ENCODE measurements at regions not wholly inside any gene's neighbourhood (a gene's known extent, or its start where the extent isn't known, plus 50 kb on each side); places are given as distances from the start of the nearest gene placed in this dataset.

DNA sequence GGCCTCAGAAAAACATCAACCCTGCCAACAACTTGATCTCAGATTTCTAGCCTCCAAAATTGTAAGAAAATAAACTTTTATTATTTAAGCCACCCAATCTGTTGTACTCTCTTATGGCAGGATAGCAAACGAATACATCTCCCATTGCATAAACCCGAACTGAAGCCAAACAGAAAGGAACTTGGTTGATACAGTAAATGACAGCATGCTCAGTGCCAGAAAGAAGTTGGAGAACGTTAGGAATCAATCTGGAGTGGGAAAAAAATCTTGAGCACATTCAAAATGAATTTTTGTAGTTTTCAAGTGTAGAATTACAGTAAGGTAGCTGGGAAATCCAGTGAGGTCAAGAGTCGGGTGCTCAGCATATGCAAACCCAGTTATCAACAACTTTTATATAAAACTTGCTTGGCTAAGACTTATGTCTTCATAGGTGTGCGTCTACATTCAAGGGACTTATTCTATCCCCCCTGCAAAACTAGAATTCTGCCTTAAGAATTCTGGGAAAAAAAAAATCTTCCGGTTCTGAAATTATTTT is 157.5 kb upstream of the ANKRD50 start:
- H3K9ac ChIP-seq (ENCODE audit: insufficient read depth, low read length), result no peak overlapping the region
- no peak overlapping the region for H3K4me2 ChIP-seq (ENCODE audit: extremely low read depth, insufficient read depth, low read length)
- no peak overlapping the region for H3K4me3 ChIP-seq (replicated peaks in 1 of 4; ENCODE audit: control extremely low read depth in 1 of 4, insufficient read depth in 1 of 4, low read depth in 3 of 4, low read length in 4 of 4)
- no peaks in the 10 kb centered on the region for H3K4me1 ChIP-seq (ENCODE audit: control insufficient read depth, extremely low read depth, insufficient read depth, low read length)
- no peaks in the 10 kb centered on the region for H4K20me1 ChIP-seq (ENCODE audit: control insufficient read depth, extremely low read depth, insufficient read depth, low read length)
- no peaks in the 10 kb centered on the region for H3K27me3 ChIP-seq (ENCODE audit: control insufficient read depth, insufficient read depth, low read length)
- H3K79me2 ChIP-seq (ENCODE audit: control insufficient read depth, insufficient read depth, low read length), result no peaks in the 10 kb centered on the region
- no peak overlapping the region for H2AFZ ChIP-seq (ENCODE audit: low read length)
- no peaks in the 10 kb centered on the region for H3K36me3 ChIP-seq (ENCODE audit: control insufficient read depth, insufficient read depth, low read length)
- no peaks in the 10 kb centered on the region for H3K9me3 ChIP-seq (ENCODE audit: control insufficient read depth, insufficient read depth, low read depth, low read length)
- no peak for DNase-seq (ENCODE audit: low read depth in 2 of 2)
- no peak overlapping the region for H3K27ac ChIP-seq (ENCODE audit: insufficient read depth, low read length)
- TF ChIP-seq CTCF (conservative IDR thresholded peaks at IDR 0.05 in 1 of 2, IDR thresholded peaks at IDR 0.05 in 1 of 2; ENCODE audit: low read depth in 1 of 2, low read length in 2 of 2), result no peak
- TF ChIP-seq EZH2 (IDR thresholded peaks at IDR 0.05; ENCODE audit: low read length, missing control alignments), result no peak

- Histone ChIP-seq H3K9ac (ENCODE audit: insufficient read depth, low read length) (no peak overlapping the region), H3K27ac (ENCODE audit: insufficient read depth, low read length) (no peak overlapping the region), H2AFZ (ENCODE audit: low read length) (no peak overlapping the region), H4K20me1 (ENCODE audit: control insufficient read depth, extremely low read depth, insufficient read depth, low read length) (no peaks in the 10 kb centered on the region), H3K4me2 (ENCODE audit: extremely low read depth, insufficient read depth, low read length) (no peak overlapping the region), H3K79me2 (ENCODE audit: control insufficient read depth, insufficient read depth, low read length) (no peaks in the 10 kb centered on the region), H3K36me3 (ENCODE audit: control insufficient read depth, insufficient read depth, low read length) (no peaks in the 10 kb centered on the region), H3K4me1 (ENCODE audit: control insufficient read depth, extremely low read depth, insufficient read depth, low read length) (no peaks in the 10 kb centered on the region), H3K9me3 (ENCODE audit: control insufficient read depth, insufficient read depth, low read depth, low read length) (no peaks in the 10 kb centered on the region), H3K27me3 (ENCODE audit: control insufficient read depth, insufficient read depth, low read length) (no peaks in the 10 kb centered on the region), H3K4me3 (replicated peaks in 1 of 4; ENCODE audit: control extremely low read depth in 1 of 4, insufficient read depth in 1 of 4, low read depth in 3 of 4, low read length in 4 of 4) (no peak overlapping the region)
- TF ChIP-seq EZH2 (IDR thresholded peaks at IDR 0.05; ENCODE audit: low read length, missing control alignments) (no peak), CTCF (conservative IDR thresholded peaks at IDR 0.05 in 1 of 2, IDR thresholded peaks at IDR 0.05 in 1 of 2; ENCODE audit: low read depth in 1 of 2, low read length in 2 of 2) (no peak)
- DNase-seq (ENCODE audit: low read depth in 2 of 2), result no peak
Measured at GRCh38 chr4:124868495-124868894, 156.0 kb upstream of the ANKRD50 start.

GRCh38 chr4:124867536-124867935 is 155.0 kb upstream of the ANKRD50 start:
- TF ChIP-seq CTCF (conservative IDR thresholded peaks at IDR 0.05 in 1 of 2, IDR thresholded peaks at IDR 0.05 in 1 of 2; ENCODE audit: low read depth in 1 of 2, low read length in 2 of 2) (no peak), EZH2 (IDR thresholded peaks at IDR 0.05; ENCODE audit: low read length, missing control alignments) (no peak)
- Histone ChIP-seq H3K4me2 (ENCODE audit: extremely low read depth, insufficient read depth, low read length) (no peak overlapping the region), H4K20me1 (ENCODE audit: control insufficient read depth, extremely low read depth, insufficient read depth, low read length) (no peaks in the 10 kb centered on the region), H3K9me3 (ENCODE audit: control insufficient read depth, insufficient read depth, low read depth, low read length) (no peaks in the 10 kb centered on the region), H3K4me1 (ENCODE audit: control insufficient read depth, extremely low read depth, insufficient read depth, low read length) (no peaks in the 10 kb centered on the region), H3K27me3 (ENCODE audit: control insufficient read depth, insufficient read depth, low read length) (no peaks in the 10 kb centered on the region), H3K4me3 (replicated peaks in 1 of 4; ENCODE audit: control extremely low read depth in 1 of 4, insufficient read depth in 1 of 4, low read depth in 3 of 4, low read length in 4 of 4) (no peak overlapping the region), H3K27ac (ENCODE audit: insufficient read depth, low read length) (no peak overlapping the region), H2AFZ (ENCODE audit: low read length) (no peak overlapping the region), H3K79me2 (ENCODE audit: control insufficient read depth, insufficient read depth, low read length) (no peaks in the 10 kb centered on the region), H3K36me3 (ENCODE audit: control insufficient read depth, insufficient read depth, low read length) (no peaks in the 10 kb centered on the region), H3K9ac (ENCODE audit: insufficient read depth, low read length) (no peak overlapping the region)
- peak in 1 of 2 donors; percentile 25 for DNase-seq (ENCODE audit: low read depth in 2 of 2)

Data from fibroblast of lung (primary cell).